Daoy (cell line): ENCODE measurements at regions not wholly inside any gene's neighbourhood (a gene's known extent, or its start where the extent isn't known, plus 50 kb on each side); places are given as distances from the start of the nearest gene placed in this dataset.

Experiments
- DNase-seq: peaks from one replicate; pipeline ENCODE4 v3.0.0-alpha.2; 2015; ENCODE audit warnings: low read depth

DNA sequence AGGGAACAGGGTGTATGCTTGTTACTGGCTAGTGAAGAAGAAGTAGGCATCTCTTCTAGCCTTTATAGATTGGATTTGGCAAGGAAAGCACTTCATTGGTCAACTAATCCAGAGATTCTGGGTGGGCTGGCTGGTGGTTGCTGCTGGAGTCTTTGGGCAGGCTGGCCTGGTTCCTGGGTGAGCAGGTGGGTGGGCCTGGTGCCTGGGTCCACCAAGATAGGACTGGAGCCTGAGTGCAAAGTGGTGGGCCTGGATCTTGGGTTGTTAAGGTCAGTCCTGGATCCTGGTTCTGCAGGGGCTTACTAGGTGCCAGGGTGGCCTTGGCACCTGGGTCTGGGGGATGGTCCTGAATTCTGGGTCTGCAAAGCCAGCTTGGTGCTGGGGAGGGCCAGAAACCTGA is 482.4 kb upstream of the GHITM start:
- no peak for DNase-seq

- DNase-seq, result no peak
These were observed 481.8 kb upstream of the GHITM start for GRCh38 chr10:83657487-83657886.

DNA sequence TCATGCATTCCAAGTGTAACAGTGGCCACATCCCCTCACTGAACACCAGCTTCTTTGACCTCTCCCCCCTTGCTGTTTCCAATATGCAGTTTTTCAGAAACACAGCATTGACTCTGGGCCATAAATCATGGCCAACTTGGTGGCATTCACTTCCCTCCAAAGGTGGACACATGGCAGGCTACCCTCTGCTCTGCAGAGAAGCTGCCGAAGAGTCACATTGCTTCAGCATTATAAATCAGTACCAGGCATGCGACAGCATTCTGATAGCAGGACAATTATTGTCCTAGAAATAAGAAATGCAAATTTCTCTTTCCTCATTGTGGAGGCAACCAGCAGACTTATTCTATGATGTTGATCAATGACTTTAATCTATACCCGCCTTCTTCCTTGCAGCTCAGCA is 475.4 kb upstream of the GHITM start:
- DNase-seq, result no peak

- no peak for DNase-seq
These were observed 472.5 kb upstream of the GHITM start for GRCh38 chr10:83666762-83667161.

DNA sequence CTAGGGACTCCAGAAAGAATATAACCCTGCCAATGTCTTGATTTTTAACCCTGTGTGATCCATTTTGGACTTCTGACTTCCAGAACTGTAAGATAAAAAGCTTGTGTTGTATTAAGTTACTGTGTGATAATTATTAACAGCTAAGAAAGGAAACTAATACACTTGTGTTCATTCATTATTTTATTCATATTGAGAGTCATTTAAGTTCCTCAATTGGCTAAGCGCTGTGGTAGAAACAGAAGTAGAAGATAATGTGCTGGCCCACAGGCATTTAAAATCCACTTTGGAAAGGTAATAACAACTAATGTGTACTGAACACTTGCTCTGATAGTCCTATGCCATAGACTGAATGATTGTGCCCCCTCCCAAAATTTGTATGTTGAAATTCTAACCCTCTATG is 471.7 kb upstream of the GHITM start:
- DNase-seq, result no peak

DNA sequence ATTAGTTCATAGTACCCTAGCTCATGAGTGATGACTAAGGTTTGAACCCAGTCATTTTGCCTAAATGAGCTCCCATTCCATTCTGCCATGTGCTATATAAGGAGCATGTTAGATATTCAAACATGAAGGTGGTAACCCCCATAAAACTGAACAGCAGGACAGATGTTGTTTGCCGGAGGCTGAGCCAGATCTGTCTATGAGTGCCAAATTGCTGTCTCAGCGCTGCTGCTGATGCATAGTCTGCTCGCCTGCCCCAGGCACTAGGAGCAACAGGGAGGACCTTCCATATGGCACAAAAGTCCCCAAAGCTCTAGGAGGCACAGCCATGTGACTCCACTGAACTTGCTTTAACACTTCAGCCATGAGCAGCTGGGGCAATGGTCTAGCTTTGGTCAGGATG is 466.0 kb upstream of the GHITM start:
- DNase-seq, result no peak

- no peak for DNase-seq
These were observed 461.5 kb upstream of the GHITM start for GRCh38 chr10:83677795-83678194.

DNA sequence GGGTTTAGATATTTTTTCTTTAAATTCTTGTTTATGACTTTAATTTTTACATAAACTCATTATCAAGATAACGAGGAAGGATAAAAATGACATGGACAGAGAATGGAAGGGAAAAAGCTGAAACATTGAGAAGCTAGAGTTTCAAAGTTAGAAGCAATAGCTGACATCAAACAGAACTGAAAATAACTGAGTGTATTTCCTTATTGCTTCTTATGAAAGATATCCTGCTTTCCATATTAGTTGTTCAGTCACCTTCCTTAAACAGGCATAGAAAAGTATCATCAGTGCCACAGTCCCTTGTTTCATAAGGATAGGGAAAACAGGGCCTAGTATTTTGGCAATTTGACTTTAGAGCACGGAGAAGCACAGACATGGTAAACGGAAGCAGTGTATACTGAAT is 460.5 kb upstream of the GHITM start:
- DNase-seq, result no peak

DNA sequence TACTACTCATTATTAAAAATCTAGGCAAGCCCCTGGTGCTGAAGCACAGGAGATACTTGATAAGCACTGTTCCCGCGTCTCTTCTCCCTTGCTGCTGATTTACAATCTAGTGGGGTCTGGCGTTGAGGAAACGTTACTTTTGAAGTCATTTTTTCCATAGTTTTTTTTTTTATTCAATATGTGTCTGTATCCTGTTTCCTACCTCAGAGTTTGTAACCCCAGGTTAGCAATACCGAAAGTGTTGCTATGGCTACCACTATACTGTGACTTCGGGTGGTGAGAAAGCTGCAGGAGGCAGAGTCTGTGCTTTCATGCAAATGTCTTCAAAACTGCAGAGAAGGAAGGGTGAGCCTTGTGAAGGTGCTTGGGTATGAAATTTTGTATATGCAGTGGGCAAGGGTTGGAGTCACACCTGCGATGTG is 458.8 kb upstream of the GHITM start:
- DNase-seq, result no peak

GRCh38 chr10:83682414-83682813 is 456.9 kb upstream of the GHITM start:
- DNase-seq, result no peak

DNA sequence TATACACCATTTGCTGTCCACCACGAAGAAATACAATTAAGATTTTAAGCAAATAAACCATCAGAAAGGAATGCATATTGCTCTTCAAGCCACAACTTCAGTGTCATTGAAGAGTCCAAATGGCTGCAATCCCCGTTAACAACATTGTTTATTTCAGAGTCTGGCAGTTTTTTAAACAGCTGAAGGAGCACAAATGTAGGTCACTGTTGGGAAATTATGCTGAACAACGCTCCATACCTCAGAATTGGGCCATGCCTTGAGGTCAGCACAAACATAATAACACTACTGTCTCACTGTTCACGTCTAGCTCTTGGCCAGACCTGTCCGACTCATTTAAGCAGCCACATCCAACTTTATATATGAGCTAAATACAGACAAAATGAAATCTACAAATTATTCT is 453.9 kb upstream of the GHITM start:
- no peak for DNase-seq

- DNase-seq, result no peak
These were observed 447.3 kb upstream of the GHITM start for GRCh38 chr10:83691791-83692596.

DNA sequence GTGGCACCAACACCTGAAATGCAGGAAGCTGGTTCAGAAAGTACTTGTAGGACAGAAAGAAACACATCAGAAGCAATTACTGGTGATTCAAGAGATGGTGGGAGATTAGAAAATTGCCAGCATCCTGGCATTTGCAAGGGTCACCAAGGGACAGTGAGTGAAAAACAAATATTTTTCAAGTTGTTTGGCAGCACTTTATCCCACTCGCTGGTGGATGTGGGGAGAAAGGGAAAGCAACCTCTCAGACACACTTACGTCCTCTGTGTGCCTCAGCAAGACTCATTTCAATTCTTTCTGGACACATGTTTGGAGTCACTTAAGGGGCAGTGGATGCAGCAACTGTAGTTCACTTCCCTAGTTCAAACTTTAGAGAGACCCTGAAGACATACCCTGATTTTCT is 440.4 kb upstream of the GHITM start:
- no peak for DNase-seq

GRCh38 chr10:83701799-83702198 is 437.5 kb upstream of the GHITM start:
- no peak for DNase-seq

- no peak for DNase-seq
These were observed 436.6 kb upstream of the GHITM start for GRCh38 chr10:83702731-83703130.

GRCh38 chr10:83706120-83706519 is 433.2 kb upstream of the GHITM start:
- DNase-seq, result no peak

GRCh38 chr10:83706952-83707582 is 432.2 kb upstream of the GHITM start:
- no peak for DNase-seq

GRCh38 chr10:83713423-83713822 is 425.9 kb upstream of the GHITM start:
- DNase-seq, result no peak

GRCh38 chr10:83723080-83723479 is 416.2 kb upstream of the GHITM start:
- DNase-seq, result no peak

DNA sequence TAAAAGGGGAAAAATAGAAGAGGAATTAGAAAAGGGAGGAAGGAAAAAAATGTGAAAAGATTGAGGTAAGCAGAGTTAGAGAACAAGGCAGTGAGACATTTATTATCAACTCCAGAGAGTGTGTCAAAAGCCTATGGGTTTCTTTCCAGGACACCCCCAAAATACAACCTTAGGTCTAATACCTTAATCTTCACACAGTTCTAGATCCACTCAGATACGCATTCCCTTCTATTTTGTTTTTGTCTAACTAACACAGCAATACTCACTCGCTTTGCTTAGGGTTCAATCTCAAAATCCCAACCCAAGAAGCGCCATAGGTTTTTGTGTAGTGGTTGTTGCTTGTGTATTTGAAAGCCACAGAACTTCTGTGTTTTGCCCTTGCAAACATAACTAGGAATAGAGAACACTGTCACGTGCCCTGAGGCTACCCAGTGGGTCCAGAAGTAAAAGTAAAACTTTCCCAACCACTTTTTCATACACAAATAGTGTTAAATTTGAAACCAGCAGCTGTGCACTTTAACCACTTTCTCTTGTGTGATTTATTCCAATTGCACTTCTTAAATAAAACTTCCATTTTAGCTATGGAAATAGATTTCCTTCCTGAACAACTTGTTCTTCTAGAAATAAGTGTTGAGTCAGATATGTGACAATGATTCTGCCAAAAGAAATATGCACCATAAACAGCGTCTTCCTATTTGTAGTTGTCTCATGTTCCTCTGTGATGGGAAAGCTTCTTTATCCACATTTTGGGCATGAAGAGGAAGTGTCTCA is 414.7 kb upstream of the GHITM start:
- DNase-seq, result no peak

- no peak for DNase-seq
These were observed 413.7 kb upstream of the GHITM start for GRCh38 chr10:83725567-83725966.

DNA sequence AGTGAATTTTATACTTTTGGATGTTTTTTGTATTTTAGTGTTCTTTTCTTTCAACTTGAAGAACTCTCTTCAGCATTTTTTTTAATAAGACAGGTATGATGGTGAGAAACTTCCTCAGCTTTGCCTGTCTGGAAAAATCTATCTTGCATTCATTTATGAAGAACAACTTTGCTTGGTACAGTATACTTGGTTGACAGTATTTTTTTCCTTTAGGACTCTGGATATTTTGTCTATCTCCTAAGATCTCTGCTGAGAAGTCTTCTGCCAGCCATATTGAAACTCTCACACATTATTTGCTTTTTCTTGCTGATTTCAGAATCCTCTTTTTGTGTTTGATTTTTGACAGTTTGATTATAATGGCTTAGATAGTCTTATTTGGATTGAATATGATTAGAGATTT is 405.0 kb upstream of the GHITM start:
- DNase-seq, result no peak

GRCh38 chr10:83736008-83736407 is 403.3 kb upstream of the GHITM start:
- no peak for DNase-seq
